Adrenal gland (tissue), 9 donors: ENCODE measurements at regions not wholly inside any gene's neighbourhood (a gene's known extent, or its start where the extent isn't known, plus 50 kb on each side); places are given as distances from the start of the nearest gene placed in this dataset.

Source experiments
- DNase-seq, 7 donors: peaks; one replicate each; pipeline ENCODE4 v3.0.0-alpha.2; 2019 to 2020
- H3K27ac ChIP-seq, 5 donors: fragments of 200-600 bp; sonication (generic) in 4 of 5; 1 replicate in 3 of 5; 2 replicates in 2 of 5; pipeline versions ENCODE4 v1.5.1 to v1.8.0; 2016 to 2020; ENCODE audit warnings: mild to moderate bottlenecking in 1 of 5
- H3K27me3 ChIP-seq: fragments of 200-600 bp; 2 replicates; pipeline ENCODE4 v1.8.0; 2021
- H3K36me3 ChIP-seq, 2 donors: fragments of 200-600 bp; replicated peaks in 1 of 2; 1 replicate in 1 of 2; 2 replicates in 1 of 2; pipeline versions ENCODE4 v1.5.1 to v1.8.0; 2018 to 2022
- H3K4me1 ChIP-seq, 2 donors: fragments of 200-600 bp; replicated peaks in 1 of 2; 1 replicate in 1 of 2; 2 replicates in 1 of 2; pipeline versions ENCODE4 v1.5.1 to v1.8.0; 2018 to 2021
- H3K4me3 ChIP-seq, 4 donors: fragments of 200-600 bp; sonication (generic) in 3 of 4; one replicate each; pipeline ENCODE4 v1.5.1; 2016 to 2018
- H3K9me3 ChIP-seq, 3 donors: fragments of 200-600 bp; sonication (generic) in 1 of 3; replicated peaks in 1 of 3; 1 replicate in 2 of 3; 2 replicates in 1 of 3; pipeline versions ENCODE4 v1.5.1 to v1.8.0; 2016 to 2021
- CTCF ChIP-seq, 6 experiments: fragments of 450-650 bp in 4 of 6; fragments of 200-600 bp in 2 of 6; sonication (generic) in 1 of 6; IDR thresholded peaks; 1 replicate in 5 of 6; 2 replicates in 1 of 6; pipeline versions ENCODE4 v1.5.1 to v1.8.0; 2016 to 2021; ENCODE audit warnings: antibody characterized with exemption in 6 of 6, mild to moderate bottlenecking in 2 of 6, moderate library complexity in 1 of 6
- POLR2A ChIP-seq, 2 donors: fragments of 450-650 bp; IDR thresholded peaks; one replicate each; pipeline ENCODE4 v1.6.1; 2017; ENCODE audit warnings: antibody characterized with exemption in 2 of 2, mild to moderate bottlenecking in 2 of 2, moderate library complexity in 1 of 2
- whole genome bisulfite sequencing, 4 donors: extraction: QIAGEN DNeasy Blood & Tissue Kit in 2 of 4; methylation state at CpG; one replicate each; pipeline versions ENCODE4 v1.1.5 to v1.1.7; 2013 to 2017; 5-methylcytosine and 5-hydroxymethylcytosine counted together
- intact Hi-C, 2 donors: fragments of 100-400 bp; cut with DNase I; formaldehyde crosslinking; loops; one replicate each; pipeline versions ENCODE4 v1.14.1 to v1.15.0; 2022 to 2023
- donor health status: healthy with polysubstance abuse.
- donor health status: Bipolar disorder and iron deficiency.
- donor health status: DM: yes; HTN: yes; CAD: no.
- donor health status: DM: no; HTN: no; CAD: no.
- donor health status: DM: no; HTN: no; CAD: no.

GRCh38 chr3:106126067-106126845 lies 257.4 kb upstream of the CBLB start:
- TF ChIP-seq CTCF (IDR thresholded peaks at IDR 0.05) (no peak), POLR2A (IDR thresholded peaks at IDR 0.05) (no peak)
- 67 to 72% (median 71%) methylated on average over 4 of the region's 4 CpGs for WGBS, 4 donors
- H3K27ac ChIP-seq: no peak overlapping the region
- intact Hi-C loops: no loop called here
- no peaks in the 10 kb centered on the region for H3K9me3 ChIP-seq
- no peaks in the 10 kb centered on the region for H3K36me3 ChIP-seq
- DNase-seq: no peak
- no peak overlapping the region for H3K4me3 ChIP-seq
- H3K27me3 ChIP-seq: no peaks in the 10 kb centered on the region
- peaks cover 5 to 14% of the 10 kb centered on the region in 2 donors for H3K4me1 ChIP-seq

GRCh38 chr3:106126846-106127235 lies 258.0 kb upstream of the CBLB start:
- intact Hi-C loops: no loop called here
- no peak for DNase-seq
- peaks cover 6 to 16% of the 10 kb centered on the region in 2 donors for H3K4me1 ChIP-seq
- H3K9me3 ChIP-seq: no peaks in the 10 kb centered on the region
- no peak overlapping the region for H3K4me3 ChIP-seq
- TF ChIP-seq POLR2A (IDR thresholded peaks at IDR 0.05) (no peak), CTCF (IDR thresholded peaks at IDR 0.05) (no peak)
- 84 to 93% (median 89%) methylated on average over 4 of the region's 4 CpGs for WGBS, 4 donors
- H3K36me3 ChIP-seq: no peaks in the 10 kb centered on the region
- H3K27ac ChIP-seq: no peak overlapping the region
- no peaks in the 10 kb centered on the region for H3K27me3 ChIP-seq

- 60 to 70% (median 62%) methylated on average over 2 of the region's 2 CpGs for WGBS, 4 donors
- H3K36me3 ChIP-seq: no peaks in the 10 kb centered on the region
- no peaks in the 10 kb centered on the region for H3K27me3 ChIP-seq
- DNase-seq: no peak
- TF ChIP-seq POLR2A (IDR thresholded peaks at IDR 0.05) (no peak), CTCF (IDR thresholded peaks at IDR 0.05) (no peak)
- no peak overlapping the region for H3K27ac ChIP-seq
- H3K4me3 ChIP-seq: no peak overlapping the region
- H3K9me3 ChIP-seq: no peaks in the 10 kb centered on the region
- H3K4me1 ChIP-seq: peaks cover 6 to 16% of the 10 kb centered on the region in 2 donors
- intact Hi-C loops: no loop called here
Measured at GRCh38 chr3:106129939-106130338, 261.1 kb upstream of the CBLB start.

GRCh38 chr3:106130384-106131198 lies 261.8 kb upstream of the CBLB start:
- Histone ChIP-seq H3K27ac (peak overlapping the region in 1 of 5 donors; percentile 3), H3K36me3 (no peaks in the 10 kb centered on the region), H3K9me3 (no peaks in the 10 kb centered on the region), H3K4me1 (peaks cover 6 to 16% of the 10 kb centered on the region in 2 donors), H3K4me3 (no peak overlapping the region), H3K27me3 (no peaks in the 10 kb centered on the region)
- DNase-seq: peak in 2 of 7 donors; percentile 24 to 38
- intact Hi-C loops: no loop called here
- TF ChIP-seq CTCF (IDR thresholded peaks at IDR 0.05) (no peak), POLR2A (IDR thresholded peaks at IDR 0.05) (no peak)
- WGBS, 4 donors: 19 to 27% (median 22%) methylated on average over 2 of the region's 2 CpGs
